Astrocyte (in vitro differentiated cells and primary cell): ENCODE measurements at regions not wholly inside any gene's neighbourhood (a gene's known extent, or its start where the extent isn't known, plus 50 kb on each side); places are given as distances from the start of the nearest gene placed in this dataset.

Experiments used
- DNase-seq: peaks from one replicate; pipeline ENCODE4 v3.0.0-alpha.2; 2010; ENCODE audit warnings: low read depth
- FAIRE-seq: peaks from 2 replicates; lab custom pipeline; 2011; peaks lifted over from hg19 to GRCh38; lab: Jason Lieb, UNC
- H2AFZ ChIP-seq: 2 replicates; pipeline ENCODE4 v1.6.0; 2012; ENCODE audit warnings: low read depth, low read length, inconsistent platforms
- H3K27ac ChIP-seq: 2 replicates; pipeline ENCODE4 v1.5.1; 2011; ENCODE audit warnings: low read depth, low read length, inconsistent platforms
- H3K27me3 ChIP-seq: 2 replicates; pipeline ENCODE4 v1.6.0; 2011; ENCODE audit warnings: low read length, inconsistent platforms; ENCODE audit not compliant: insufficient read depth
- H3K36me3 ChIP-seq: 2 replicates; pipeline ENCODE4 v1.5.1; 2011; ENCODE audit warnings: low read length, inconsistent platforms; ENCODE audit not compliant: insufficient read depth
- H3K4me1 ChIP-seq: 2 replicates; pipeline ENCODE4 v1.5.1; 2011; ENCODE audit warnings: low read length, inconsistent platforms; ENCODE audit not compliant: insufficient read depth
- H3K4me2 ChIP-seq: 2 replicates; pipeline ENCODE4 v1.6.0; 2012; ENCODE audit warnings: low read length, inconsistent platforms
- H3K4me3 ChIP-seq: 2 replicates; pipeline ENCODE4 v1.5.1; 2011; ENCODE audit warnings: low read depth, mild to moderate bottlenecking, low read length, inconsistent platforms; ENCODE audit not compliant: insufficient read depth
- H3K79me2 ChIP-seq: 2 replicates; pipeline ENCODE4 v1.6.0; 2012; ENCODE audit warnings: mild to moderate bottlenecking, low read length, inconsistent platforms; ENCODE audit not compliant: insufficient read depth
- H3K9ac ChIP-seq: 2 replicates; pipeline ENCODE4 v1.6.0; 2012; ENCODE audit warnings: mild to moderate bottlenecking, low read length, inconsistent platforms
- H3K9me3 ChIP-seq: 2 replicates; pipeline ENCODE4 v1.5.1; 2012; ENCODE audit warnings: low read depth, mild to moderate bottlenecking, low read length, inconsistent platforms; ENCODE audit not compliant: insufficient read depth
- H4K20me1 ChIP-seq: 2 replicates; pipeline ENCODE4 v1.6.0; 2012; ENCODE audit warnings: low read length, inconsistent platforms; ENCODE audit not compliant: insufficient read depth
- H3K27ac Mint-ChIP-seq: one replicate; pipeline ENCODE4 v1.8.0; 2021; ENCODE audit warnings: mild to moderate bottlenecking, mixed read lengths; ENCODE audit not compliant: unreplicated experiment
- H3K27me3 Mint-ChIP-seq: one replicate; pipeline ENCODE4 v1.8.0; 2021; ENCODE audit warnings: low read depth, mixed read lengths; ENCODE audit not compliant: unreplicated experiment
- H3K36me3 Mint-ChIP-seq: one replicate; pipeline ENCODE4 v1.8.0; 2021; ENCODE audit warnings: low read depth, mixed read lengths; ENCODE audit not compliant: unreplicated experiment
- H3K4me1 Mint-ChIP-seq: one replicate; pipeline ENCODE4 v1.8.0; 2021; ENCODE audit warnings: low read depth, mixed read lengths; ENCODE audit not compliant: unreplicated experiment
- H3K4me3 Mint-ChIP-seq: one replicate; pipeline ENCODE4 v1.8.0; 2021; ENCODE audit warnings: mild to moderate bottlenecking, moderate library complexity, mixed read lengths; ENCODE audit not compliant: unreplicated experiment
- H3K9me3 Mint-ChIP-seq: one replicate; pipeline ENCODE4 v1.8.0; 2021; ENCODE audit warnings: mild to moderate bottlenecking, mixed read lengths; ENCODE audit not compliant: unreplicated experiment
- CTCF ChIP-seq: IDR thresholded peaks from 2 replicates; pipeline ENCODE4 v1.5.1; 2011; ENCODE audit warnings: low read depth, mild to moderate bottlenecking, inconsistent platforms, low read length, moderate library complexity; ENCODE audit not compliant: insufficient read depth
- EZH2 ChIP-seq: IDR thresholded peaks from 2 replicates; pipeline ENCODE4 v1.6.1; 2012; ENCODE audit warnings: mild to moderate bottlenecking, low read length, inconsistent platforms; ENCODE audit not compliant: insufficient read depth

GRCh38 chrX:40299641-40300046 is 201.9 kb upstream of the BCOR start:
- no peak overlapping the region for H3K4me2 ChIP-seq
- H3K27ac ChIP-seq = no peak overlapping the region
- H3K36me3 ChIP-seq = no peaks in the 10 kb centered on the region
- Mint-ChIP-seq H3K9me3 (no peaks in the 10 kb centered on the region), H3K36me3 (no peaks in the 10 kb centered on the region), H3K27me3 (peaks cover 10% of the 10 kb centered on the region), H3K4me3 (no peak overlapping the region), H3K27ac (no peak overlapping the region), H3K4me1 (peaks cover 2% of the 10 kb centered on the region)
- no peaks in the 10 kb centered on the region for H3K4me1 ChIP-seq
- H3K9me3 ChIP-seq = no peaks in the 10 kb centered on the region
- H3K4me3 ChIP-seq = no peak overlapping the region
- no peaks in the 10 kb centered on the region for H4K20me1 ChIP-seq
- H2AFZ ChIP-seq = no peak overlapping the region
- no peak for TF ChIP-seq CTCF
- no peak for TF ChIP-seq EZH2
- H3K9ac ChIP-seq = no peak overlapping the region
- no peaks in the 10 kb centered on the region for H3K79me2 ChIP-seq
- DNase-seq (no peak), FAIRE-seq (peak; percentile 66)
- no peaks in the 10 kb centered on the region for H3K27me3 ChIP-seq

GRCh38 chrX:40298572-40299479 is 201.1 kb upstream of the BCOR start:
- Mint-ChIP-seq H3K27ac (no peak overlapping the region), H3K9me3 (no peaks in the 10 kb centered on the region), H3K4me1 (peaks cover 2% of the 10 kb centered on the region), H3K27me3 (peaks cover 13% of the 10 kb centered on the region), H3K36me3 (no peaks in the 10 kb centered on the region), H3K4me3 (no peak overlapping the region)
- H3K9ac ChIP-seq = no peak overlapping the region
- FAIRE-seq = no peak
- TF ChIP-seq CTCF (peak; percentile 3), EZH2 (no peak)
- H3K36me3 ChIP-seq = no peaks in the 10 kb centered on the region
- H3K9me3 ChIP-seq = no peaks in the 10 kb centered on the region
- no peak overlapping the region for H2AFZ ChIP-seq
- H3K4me3 ChIP-seq = no peak overlapping the region
- H3K4me1 ChIP-seq = no peaks in the 10 kb centered on the region
- H3K4me2 ChIP-seq = no peak overlapping the region
- H3K79me2 ChIP-seq = no peaks in the 10 kb centered on the region
- no peaks in the 10 kb centered on the region for H4K20me1 ChIP-seq
- DNase-seq = no peak
- H3K27ac ChIP-seq = no peak overlapping the region
- no peaks in the 10 kb centered on the region for H3K27me3 ChIP-seq

- Mint-ChIP-seq H3K9me3 (no peaks in the 10 kb centered on the region), H3K36me3 (no peaks in the 10 kb centered on the region), H3K4me3 (no peak overlapping the region), H3K4me1 (peaks cover 2% of the 10 kb centered on the region), H3K27ac (no peak overlapping the region), H3K27me3 (peaks cover 13% of the 10 kb centered on the region)
- H3K4me3 ChIP-seq = no peak overlapping the region
- no peaks in the 10 kb centered on the region for H3K79me2 ChIP-seq
- no peaks in the 10 kb centered on the region for H3K36me3 ChIP-seq
- H2AFZ ChIP-seq = no peak overlapping the region
- no peak for TF ChIP-seq EZH2
- no peak for TF ChIP-seq CTCF
- no peak overlapping the region for H3K9ac ChIP-seq
- no peaks in the 10 kb centered on the region for H3K4me1 ChIP-seq
- DNase-seq = no peak
- FAIRE-seq = no peak
- H3K4me2 ChIP-seq = no peak overlapping the region
- H3K27ac ChIP-seq = no peak overlapping the region
- no peaks in the 10 kb centered on the region for H3K27me3 ChIP-seq
- no peaks in the 10 kb centered on the region for H3K9me3 ChIP-seq
- H4K20me1 ChIP-seq = no peaks in the 10 kb centered on the region
These were observed 200.3 kb upstream of the BCOR start for GRCh38 chrX:40298069-40298468.
